ENCODE measurements at regions not wholly inside any gene's neighbourhood (a gene's known extent, or its start where the extent isn't known, plus 50 kb on each side); places are given as distances from the start of the nearest gene placed in this dataset.

GRCh38 chr1:193807208-193807607 is 620.8 kb upstream of the B3GALT2 start:
- Histone ChIP-seq H3K4me3 (no peak overlapping the region), H3K9ac (ENCODE audit: insufficient read depth in 1 of 2, low read depth in 2 of 2, low read length in 2 of 2) (no peak overlapping the region), H3K9me1 (ENCODE audit: control insufficient read depth, insufficient read depth, low read length) (no peaks in the 10 kb centered on the region), H3K4me2 (ENCODE audit: insufficient read depth, low read length) (no peak overlapping the region), H3K9me3 (replicated peaks; ENCODE audit: control insufficient read depth, insufficient read depth, low read depth, low read length) (0 out of 2 replicates have a peak, but pooled peaks cover 3% of the 10 kb centered on the region), H2AFZ (ENCODE audit: low read depth, low read length) (no peak overlapping the region), H3K27ac (ENCODE audit: extremely low read depth, low read depth, low read length) (no peak overlapping the region), H3K4me1 (replicated peaks in 1 of 2; ENCODE audit: control insufficient read depth in 2 of 2, insufficient read depth in 2 of 2, low read length in 2 of 2) (no peaks in the 10 kb centered on the region), H3K79me2 (ENCODE audit: control insufficient read depth, insufficient read depth, low read length) (no peaks in the 10 kb centered on the region), H4K20me1 (replicated peaks; ENCODE audit: control insufficient read depth, insufficient read depth, low read length) (no peaks in the 10 kb centered on the region), H3K27me3 (ENCODE audit: control insufficient read depth in 2 of 2, insufficient read depth in 2 of 2, low read length in 2 of 2) (no peaks in the 10 kb centered on the region), H3K36me3 (ENCODE audit: control insufficient read depth, insufficient read depth, low read length) (no peaks in the 10 kb centered on the region)
- in situ Hi-C loops (cut with MboI) (no loop called here), intact Hi-C loops (cut with micrococcal nuclease) (no loop called here)
- CTCF ChIA-PET (ENCODE audit: low intra/inter-chr PET ratio): no interaction called here
- FAIRE-seq: no peak
- ATAC-seq: no peak
- DNase-seq (ENCODE audit: extremely low read depth in 1 of 4, low spot score in 3 of 4): no peak
- 0% methylated on average over 2 of the region's 2 CpGs for WGBS (ENCODE audit: insufficient coverage, low coverage, missing lambda C conversion rate)
- POLR2A ChIA-PET: no interaction called here
- BruUV-seq (replicated peaks): no TSS peak
- TF ChIP-seq ZBED1 (IDR thresholded peaks at IDR 0.05): no peak
- TF ChIP-seq U2AF2 (optimal IDR thresholded peaks at IDR 0.05; ENCODE audit: low read depth, low read length): no peak
- TF ChIP-seq OTX1 (CRISPR knock-in tag; IDR thresholded peaks at IDR 0.05): no peak
- no peak for TF ChIP-seq ZNF408 (CRISPR knock-in tag; IDR thresholded peaks at IDR 0.05; ENCODE audit: low read depth)
- TF ChIP-seq KLF13 (tag; IDR thresholded peaks at IDR 0.05; ENCODE audit: borderline replicate concordance, low read depth): no peak
- no peak for TF ChIP-seq ZNF133 (CRISPR knock-in tag; IDR thresholded peaks at IDR 0.05)
- TF ChIP-seq PBX2 (CRISPR knock-in tag; IDR thresholded peaks at IDR 0.05; ENCODE audit: low read depth): no peak
- TF ChIP-seq PBX2 (tag; conservative IDR thresholded peaks at IDR 0.05; ENCODE audit: low read depth): no peak
- TF ChIP-seq HMBOX1 (IDR thresholded peaks at IDR 0.05): no peak
- TF ChIP-seq HNRNPL (IDR thresholded peaks at IDR 0.05; ENCODE audit: low read depth, low read length): no peak
- no peak for TF ChIP-seq TCF7L2 (IDR thresholded peaks at IDR 0.05; ENCODE audit: low read depth, low read length)
- TF ChIP-seq GATAD2A (IDR thresholded peaks at IDR 0.05): no peak
- no peak for TF ChIP-seq ZHX1 (conservative IDR thresholded peaks at IDR 0.05; ENCODE audit: low read length)
- no peak for TF ChIP-seq SMARCE1 (IDR thresholded peaks at IDR 0.05)
- TF ChIP-seq RBM15 (IDR thresholded peaks at IDR 0.05; ENCODE audit: insufficient read depth, low read length): no peak
- TF ChIP-seq THRAP3 (IDR thresholded peaks at IDR 0.05; ENCODE audit: borderline replicate concordance): no peak
- no peak for TF ChIP-seq ZNF740 (CRISPR knock-in tag; IDR thresholded peaks at IDR 0.05)
- no peak for TF ChIP-seq ZNF740 (tag; IDR thresholded peaks at IDR 0.05)

All from K562 (cell line).